HG03066 (cell line): ENCODE measurements at regions not wholly inside any gene's neighbourhood (a gene's known extent, or its start where the extent isn't known, plus 50 kb on each side); places are given as distances from the start of the nearest gene placed in this dataset.

Experiments used
- ATAC-seq: cut with Tn5 transposase; IDR thresholded peaks from one replicate; pipeline ENCODE4 v1.9.1; 2021; ENCODE audit warnings: low read depth; ENCODE audit not compliant: unreplicated experiment

GRCh38 chr5:103624675-103625074, 62.1 kb upstream of the NUDT12 start:
- ATAC-seq = no peak

- ATAC-seq = no peak
These were observed 61.5 kb upstream of the NUDT12 start for GRCh38 chr5:103624035-103624480.

GRCh38 chr5:103623425-103623824, 60.8 kb upstream of the NUDT12 start:
- no peak for ATAC-seq

GRCh38 chr5:103621548-103621930, 59.0 kb upstream of the NUDT12 start:
- ATAC-seq = no peak

- ATAC-seq = no peak
These were observed 58.4 kb upstream of the NUDT12 start for GRCh38 chr5:103620851-103621547.

GRCh38 chr5:103617913-103618312, 55.3 kb upstream of the NUDT12 start:
- ATAC-seq = no peak

- no peak for ATAC-seq
These were observed 54.5 kb upstream of the NUDT12 start for GRCh38 chr5:103617090-103617489.

GRCh38 chr5:103612545-103612944, 50.0 kb upstream of the NUDT12 start:
- ATAC-seq = no peak
